GM23338 (cell line): ENCODE measurements at regions not wholly inside any gene's neighbourhood (a gene's known extent, or its start where the extent isn't known, plus 50 kb on each side); places are given as distances from the start of the nearest gene placed in this dataset.

Experiments used
- ATAC-seq: fragments of 200-7000 bp; cut with Tn5 transposase; 3 replicates; pipeline ENCODE4 v1.9.1; 2020
- DNase-seq: peaks from one replicate; pipeline ENCODE4 v3.0.0-alpha.2; 2015; ENCODE audit warnings: low spot score
- H2AFZ ChIP-seq: fragments of 200-600 bp; sonication (generic); 2 replicates; pipeline ENCODE4 v1.8.0; 2016; ENCODE audit warnings: antibody characterized with exemption, mild to moderate bottlenecking, moderate library complexity
- H3F3A ChIP-seq: fragments of 200-600 bp; sonication (generic); replicated peaks from 2 replicates; pipeline ENCODE4 v1.8.0; 2017; ENCODE audit warnings: antibody characterized with exemption, mixed run types, low read depth
- H3K27ac ChIP-seq: fragments of 200-600 bp; sonication (generic); 2 replicates; pipeline ENCODE4 v1.6.1; 2016; ENCODE audit warnings: low read depth
- H3K27me3 ChIP-seq: fragments of 200-600 bp; sonication (generic); 2 replicates; pipeline ENCODE4 v1.8.0; 2016; ENCODE audit warnings: mild to moderate bottlenecking, mixed run types, moderate library complexity; ENCODE audit not compliant: insufficient read depth
- H3K36me3 ChIP-seq: fragments of 200-600 bp; sonication (generic); 2 replicates; pipeline ENCODE4 v1.8.0; 2016; ENCODE audit warnings: mild to moderate bottlenecking; ENCODE audit not compliant: insufficient read depth
- H3K4me1 ChIP-seq: fragments of 200-600 bp; sonication (generic); 2 replicates; pipeline ENCODE4 v1.8.0; 2016; ENCODE audit warnings: mild to moderate bottlenecking, moderate library complexity; ENCODE audit not compliant: insufficient read depth
- H3K4me2 ChIP-seq: fragments of 200-600 bp; sonication (generic); 2 replicates; pipeline ENCODE4 v1.7.1; 2017; ENCODE audit warnings: mixed run types
- H3K4me3 ChIP-seq: fragments of 200-600 bp; sonication (generic); 2 replicates; pipeline ENCODE4 v1.6.1; 2016; ENCODE audit warnings: mixed run types
- H3K79me2 ChIP-seq: fragments of 200-600 bp; sonication (generic); replicated peaks from 2 replicates; pipeline ENCODE4 v1.8.0; 2017; ENCODE audit warnings: mild to moderate bottlenecking; ENCODE audit not compliant: insufficient read depth
- H3K9me2 ChIP-seq: fragments of 200-600 bp; sonication (generic); 2 replicates; pipeline ENCODE4 v1.8.0; 2017; ENCODE audit not compliant: insufficient read depth
- H4K20me1 ChIP-seq: fragments of 200-600 bp; sonication (generic); replicated peaks from 2 replicates; pipeline ENCODE4 v1.8.0; 2017; ENCODE audit warnings: mild to moderate bottlenecking; ENCODE audit not compliant: insufficient read depth
- H3K27ac Mint-ChIP-seq: 2 replicates; pipeline ENCODE4 v1.8.0; 2020; ENCODE audit warnings: inconsistent platforms, mild to moderate bottlenecking, moderate library complexity, mixed read lengths
- H3K27me3 Mint-ChIP-seq: 3 replicates; pipeline ENCODE4 v1.8.0; 2022; ENCODE audit warnings: low read depth, mild to moderate bottlenecking, moderate library complexity, mixed read lengths, inconsistent platforms; ENCODE audit not compliant: insufficient read depth, poor library complexity
- H3K36me3 Mint-ChIP-seq: 3 replicates; pipeline ENCODE4 v1.8.0; 2021; ENCODE audit warnings: low read depth, mild to moderate bottlenecking, inconsistent platforms, moderate library complexity, mixed read lengths
- H3K4me1 Mint-ChIP-seq: 3 replicates; pipeline ENCODE4 v1.8.0; 2020; ENCODE audit warnings: mild to moderate bottlenecking, inconsistent platforms, mixed read lengths
- H3K4me3 Mint-ChIP-seq: 3 replicates; pipeline ENCODE4 v1.8.0; 2021; ENCODE audit warnings: moderate library complexity, mild to moderate bottlenecking, inconsistent platforms, mixed read lengths
- H3K9me3 Mint-ChIP-seq: 3 replicates; pipeline ENCODE4 v1.8.0; 2020; ENCODE audit warnings: moderate library complexity, mild to moderate bottlenecking, inconsistent platforms, mixed read lengths
- CREB1 ChIP-seq: fragments of 250-450 bp; sonication (Bioruptor Pico); IDR thresholded peaks from 2 replicates; pipeline ENCODE4 v1.5.0; 2020; ENCODE audit warnings: low read depth, mild to moderate bottlenecking, moderate library complexity
- ETS1 ChIP-seq: IDR thresholded peaks from 2 replicates; pipeline ENCODE4 v1.6.1; 2016; ENCODE audit warnings: antibody characterized with exemption
- EZH2 ChIP-seq: fragments of 200-600 bp; sonication (generic); IDR thresholded peaks from one replicate; pipeline ENCODE4 v1.8.0; 2017; ENCODE audit warnings: antibody characterized with exemption, mild to moderate bottlenecking, low read depth; ENCODE audit not compliant: unreplicated experiment
- NANOG ChIP-seq: IDR thresholded peaks from 2 replicates; pipeline ENCODE4 v1.6.1; 2016; ENCODE audit warnings: antibody characterized with exemption, borderline replicate concordance
- POLR2AphosphoS5 ChIP-seq: IDR thresholded peaks from 2 replicates; pipeline ENCODE4 v1.6.1; 2016; ENCODE audit warnings: antibody characterized with exemption, low read depth
- REST ChIP-seq: IDR thresholded peaks from one replicate; pipeline ENCODE4 v1.6.1; 2018; ENCODE audit warnings: antibody characterized with exemption; ENCODE audit not compliant: unreplicated experiment
- ZNF114 ChIP-seq: fragments of 250-450 bp; sonication (Bioruptor Pico); IDR thresholded peaks from 2 replicates; pipeline ENCODE4 v1.5.0; 2020; ENCODE audit warnings: mild to moderate bottlenecking, moderate library complexity
- ZNF331 ChIP-seq: fragments of 250-450 bp; sonication (Bioruptor Pico); IDR thresholded peaks from 2 replicates; pipeline ENCODE4 v1.5.0; 2020; ENCODE audit warnings: low read depth, mild to moderate bottlenecking, moderate library complexity

- Histone ChIP-seq H3K4me1 (no peaks in the 10 kb centered on the region), H3K4me3 (no peak overlapping the region), H4K20me1 (no peaks in the 10 kb centered on the region), H3K36me3 (no peaks in the 10 kb centered on the region), H3K79me2 (no peaks in the 10 kb centered on the region), H3K27ac (no peak overlapping the region), H3K27me3 (no peaks in the 10 kb centered on the region), H3F3A (no peaks in the 10 kb centered on the region), H2AFZ (no peak overlapping the region), H3K9me2 (peaks cover 6% of the 10 kb centered on the region; the same call in 1 of the 2 replicates), H3K4me2 (no peak overlapping the region)
- no peak overlapping the region for H3K27ac Mint-ChIP-seq
- H3K4me3 Mint-ChIP-seq: no peak overlapping the region
- no peaks in the 10 kb centered on the region for H3K36me3 Mint-ChIP-seq
- ATAC-seq (no peak), DNase-seq (no peak)
- no peaks in the 10 kb centered on the region; the same call in 2 of the 3 replicates for H3K4me1 Mint-ChIP-seq
- H3K27me3 Mint-ChIP-seq: no peaks in the 10 kb centered on the region
- H3K9me3 Mint-ChIP-seq: no peaks in the 10 kb centered on the region
- no peak for TF ChIP-seq EZH2
- TF ChIP-seq REST: no peak
These were observed 138.1 kb upstream of the KL start for GRCh38 chr13:32878163-32878562.

GRCh38 chr13:32880636-32881035 is 135.6 kb upstream of the KL start:
- Histone ChIP-seq H3K79me2 (no peaks in the 10 kb centered on the region), H3K4me3 (no peak overlapping the region), H3K27ac (no peak overlapping the region), H3K4me1 (no peaks in the 10 kb centered on the region), H4K20me1 (no peaks in the 10 kb centered on the region), H3K9me2 (peaks cover 5% of the 10 kb centered on the region; the same call in 1 of the 2 replicates), H3K27me3 (no peaks in the 10 kb centered on the region), H3F3A (no peaks in the 10 kb centered on the region), H3K36me3 (no peaks in the 10 kb centered on the region), H3K4me2 (no peak overlapping the region), H2AFZ (no peak overlapping the region)
- no peak overlapping the region for H3K4me3 Mint-ChIP-seq
- H3K9me3 Mint-ChIP-seq: no peaks in the 10 kb centered on the region
- DNase-seq (no peak), ATAC-seq (no peak)
- peaks cover 10% of the 10 kb centered on the region; the same call in 2 of the 3 replicates for H3K4me1 Mint-ChIP-seq
- no peaks in the 10 kb centered on the region for H3K36me3 Mint-ChIP-seq
- no peaks in the 10 kb centered on the region for H3K27me3 Mint-ChIP-seq
- no peak overlapping the region for H3K27ac Mint-ChIP-seq
- TF ChIP-seq REST (no peak), ETS1 (no peak), ZNF331 (CRISPR knock-in tag) (no peak), ZNF114 (CRISPR knock-in tag) (no peak), CREB1 (no peak), NANOG (no peak), POLR2AphosphoS5 (no peak)
